CD14-positive monocyte (primary cell): ENCODE measurements at regions not wholly inside any gene's neighbourhood (a gene's known extent, or its start where the extent isn't known, plus 50 kb on each side); places are given as distances from the start of the nearest gene placed in this dataset.

Experiments used
- DNase-seq, 3 donors: peaks; one replicate each; pipeline ENCODE4 v3.0.0-alpha.2; 2011 to 2022
- H2AFZ ChIP-seq: 2 replicates; pipeline ENCODE4 v1.6.0; 2012; ENCODE audit warnings: mild to moderate bottlenecking, low read depth, low read length, inconsistent platforms; ENCODE audit not compliant: insufficient read depth, poor library complexity, severe bottlenecking
- H3K27ac ChIP-seq, 2 donors: 1 replicate in 1 of 2; 2 replicates in 1 of 2; pipeline ENCODE4 v1.5.1; 2012 to 2013; ENCODE audit warnings: low read length in 2 of 2, control low read depth in 1 of 2, inconsistent platforms in 1 of 2, low read depth in 1 of 2, mild to moderate bottlenecking in 1 of 2
- H3K27me3 ChIP-seq, 2 donors: one replicate each; pipeline versions ENCODE4 v1.6.0 to v1.6.1; 2011 to 2013; ENCODE audit warnings: low read length in 2 of 2; ENCODE audit not compliant: control insufficient read depth in 2 of 2, insufficient read depth in 2 of 2
- H3K36me3 ChIP-seq, 2 donors: replicated peaks in 1 of 2; 1 replicate in 1 of 2; 2 replicates in 1 of 2; pipeline versions ENCODE4 v1.5.1 to v1.6.1; 2012 to 2013; ENCODE audit warnings: low read length in 2 of 2, control low read depth in 1 of 2, inconsistent platforms in 1 of 2, mild to moderate bottlenecking in 1 of 2; ENCODE audit not compliant: insufficient read depth in 2 of 2, control insufficient read depth in 1 of 2
- H3K4me1 ChIP-seq, 2 donors: 1 replicate in 1 of 2; 2 replicates in 1 of 2; pipeline versions ENCODE4 v1.5.1 to v1.6.1; 2012 to 2013; ENCODE audit warnings: low read length in 2 of 2, control low read depth in 1 of 2, inconsistent platforms in 1 of 2, mild to moderate bottlenecking in 1 of 2, moderate library complexity in 1 of 2; ENCODE audit not compliant: insufficient read depth in 2 of 2, control insufficient read depth in 1 of 2
- H3K4me2 ChIP-seq: replicated peaks from 2 replicates; pipeline ENCODE3; 2012; ENCODE audit warnings: low read length, moderate library complexity, mild to moderate bottlenecking; ENCODE audit not compliant: poor library complexity, severe bottlenecking; ENCODE audit errors: extremely low read depth
- H3K4me3 ChIP-seq, 3 experiments: fragments of 200-600 bp in 1 of 3; sonication (generic) in 1 of 3; replicated peaks in 1 of 3; 1 replicate in 2 of 3; 2 replicates in 1 of 3; pipeline ENCODE4 v1.5.1; 2011 to 2013; ENCODE audit warnings: low read length in 3 of 3, mild to moderate bottlenecking in 3 of 3, control low read depth in 2 of 3, low read depth in 2 of 3, inconsistent platforms in 1 of 3, moderate library complexity in 1 of 3
- H3K79me2 ChIP-seq: 2 replicates; pipeline ENCODE4 v1.6.0; 2012; ENCODE audit warnings: mild to moderate bottlenecking, control low read depth, inconsistent platforms, low read length, moderate library complexity; ENCODE audit not compliant: insufficient read depth
- H3K9ac ChIP-seq: 2 replicates; pipeline ENCODE4 v1.6.0; 2017; ENCODE audit warnings: low read length, mild to moderate bottlenecking; ENCODE audit not compliant: insufficient read depth, poor library complexity, severe bottlenecking
- H3K9me3 ChIP-seq, 2 donors: replicated peaks in 1 of 2; 1 replicate in 1 of 2; 2 replicates in 1 of 2; pipeline versions ENCODE4 v1.5.1 to v1.6.1; 2012 to 2013; ENCODE audit warnings: low read length in 2 of 2, control low read depth in 1 of 2; ENCODE audit not compliant: control insufficient read depth in 1 of 2, insufficient read depth in 1 of 2
- H4K20me1 ChIP-seq: 2 replicates; pipeline ENCODE4 v1.6.0; 2012; ENCODE audit warnings: mild to moderate bottlenecking, low read length, control low read depth, moderate library complexity; ENCODE audit not compliant: insufficient read depth
- H3K27ac Mint-ChIP-seq, 7 donors: one replicate each; pipeline ENCODE4 v1.8.0; 2020; ENCODE audit warnings: mild to moderate bottlenecking in 7 of 7, mixed read lengths in 7 of 7, moderate library complexity in 6 of 7, inconsistent platforms in 2 of 7
- H3K27me3 Mint-ChIP-seq, 3 donors: one replicate each; pipeline ENCODE4 v1.8.0; 2021 to 2022; ENCODE audit warnings: low read depth in 3 of 3, mild to moderate bottlenecking in 3 of 3, mixed read lengths in 3 of 3, moderate library complexity in 3 of 3, inconsistent platforms in 1 of 3
- H3K36me3 Mint-ChIP-seq, 2 donors: one replicate each; pipeline ENCODE4 v1.8.0; 2020; ENCODE audit warnings: mixed read lengths in 2 of 2, inconsistent platforms in 1 of 2, mild to moderate bottlenecking in 1 of 2
- H3K4me1 Mint-ChIP-seq: one replicate; pipeline ENCODE4 v1.8.0; 2020; ENCODE audit warnings: mild to moderate bottlenecking, mixed read lengths
- H3K4me3 Mint-ChIP-seq, 2 donors: one replicate each; pipeline ENCODE4 v1.8.0; 2020; ENCODE audit warnings: mild to moderate bottlenecking in 2 of 2, mixed read lengths in 2 of 2, moderate library complexity in 1 of 2
- H3K9me3 Mint-ChIP-seq, 7 donors: one replicate each; pipeline ENCODE4 v1.8.0; 2020 to 2022; ENCODE audit warnings: mixed read lengths in 7 of 7, mild to moderate bottlenecking in 6 of 7, moderate library complexity in 6 of 7, inconsistent platforms in 2 of 7
- CTCF ChIP-seq: fragments of 200-600 bp; IDR thresholded peaks from one replicate; pipeline ENCODE4 v1.8.0; 2022; ENCODE audit warnings: antibody characterized with exemption, mild to moderate bottlenecking
- WGBS: methylation state at CpG from one replicate; pipeline ENCODE4 v1.1.5; 2013; ENCODE audit warnings: missing lambda C conversion rate; ENCODE audit not compliant: insufficient coverage; 5-methylcytosine and 5-hydroxymethylcytosine counted together
- intact Hi-C, 2 donors: fragments of 100-400 bp; cut with micrococcal nuclease; formaldehyde crosslinking; loops; one replicate each; pipeline versions ENCODE4 v1.15.0 to v1.15.1; 2023

DNA sequence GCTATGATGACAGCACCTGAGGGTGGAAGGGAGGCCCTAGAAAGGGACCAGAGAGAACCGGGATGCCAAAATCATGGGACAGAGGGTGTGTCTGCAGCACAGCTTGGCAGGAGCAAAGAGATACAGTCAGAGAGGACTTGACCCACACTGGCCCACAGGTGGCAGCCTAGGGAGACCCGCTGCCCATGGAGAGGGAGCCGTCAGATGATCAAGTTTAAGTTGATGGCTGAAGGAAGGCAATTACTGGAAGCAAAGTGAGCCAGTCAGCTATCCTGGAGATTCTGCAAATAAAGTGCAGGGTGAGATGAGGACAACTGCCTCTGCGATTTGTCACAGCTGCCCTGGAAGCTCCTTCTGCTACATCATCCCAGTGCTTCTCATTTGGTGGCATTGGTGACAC lies 74.0 kb downstream of the CMPK2 start:
- Histone ChIP-seq H3K27ac (no peak overlapping the region), H3K36me3 (no peaks in the 10 kb centered on the region), H3K27me3 (no peaks in the 10 kb centered on the region), H3K4me1 (peaks cover 0 to 4% of the 10 kb centered on the region in 2 donors), H3K79me2 (no peaks in the 10 kb centered on the region), H3K9ac (no peak overlapping the region), H3K9me3 (no peaks in the 10 kb centered on the region), H4K20me1 (no peaks in the 10 kb centered on the region), H3K4me3 (no peak overlapping the region), H3K4me2 (no peak overlapping the region), H2AFZ (no peak overlapping the region)
- TF ChIP-seq CTCF: no peak
- Mint-ChIP-seq H3K4me1 (peaks cover 5% of the 10 kb centered on the region), H3K36me3 (no peaks in the 10 kb centered on the region), H3K4me3 (no peak overlapping the region), H3K27me3 (peaks cover 0 to 10% (median 7%) of the 10 kb centered on the region in 3 donors), H3K9me3 (peaks cover 0 to 5% (median 0%) of the 10 kb centered on the region in 7 donors), H3K27ac (no peak overlapping the region)
- no peak for DNase-seq
- WGBS: 94% methylated on average over 4 of the region's 4 CpGs
- intact Hi-C loops: no loop called here

- H3K4me1 ChIP-seq: peaks cover 0 to 4% of the 10 kb centered on the region in 2 donors
- H2AFZ ChIP-seq: no peak overlapping the region
- TF ChIP-seq CTCF: no peak
- no peak overlapping the region for H3K9ac ChIP-seq
- H3K79me2 ChIP-seq: no peaks in the 10 kb centered on the region
- Mint-ChIP-seq H3K36me3 (no peaks in the 10 kb centered on the region), H3K27me3 (peaks cover 0 to 10% (median 9%) of the 10 kb centered on the region in 3 donors), H3K27ac (no peak overlapping the region), H3K4me1 (peaks cover 5% of the 10 kb centered on the region), H3K9me3 (peaks cover 0 to 2% (median 0%) of the 10 kb centered on the region in 7 donors), H3K4me3 (no peak overlapping the region)
- WGBS: 100% methylated on average over 1 of the region's 5 CpGs
- H3K9me3 ChIP-seq: no peaks in the 10 kb centered on the region
- no peaks in the 10 kb centered on the region for H3K27me3 ChIP-seq
- intact Hi-C loops: no loop called here
- H4K20me1 ChIP-seq: no peaks in the 10 kb centered on the region
- no peak for DNase-seq
- no peak overlapping the region for H3K4me2 ChIP-seq
- H3K4me3 ChIP-seq: no peak overlapping the region
- H3K27ac ChIP-seq: no peak overlapping the region
- no peaks in the 10 kb centered on the region for H3K36me3 ChIP-seq
Measured at GRCh38 chr2:6792883-6793282, 72.8 kb downstream of the CMPK2 start.
